Keratinocyte (primary cell): ENCODE measurements at regions not wholly inside any gene's neighbourhood (a gene's known extent, or its start where the extent isn't known, plus 50 kb on each side); places are given as distances from the start of the nearest gene placed in this dataset.

Source experiments
- DNase-seq: peaks from one replicate; pipeline ENCODE4 v3.0.0-alpha.2; 2011; ENCODE audit warnings: low read depth, missing footprints, low spot score
- FAIRE-seq: peaks from 2 replicates; lab custom pipeline; 2011; peaks lifted over from hg19 to GRCh38; lab: Jason Lieb, UNC
- H2AFZ ChIP-seq: 2 replicates; pipeline ENCODE4 v1.6.0; 2012; ENCODE audit warnings: low read length, control low read depth, inconsistent platforms; ENCODE audit not compliant: control insufficient read depth
- H3K27ac ChIP-seq: 2 replicates; pipeline ENCODE4 v1.5.1; 2011; ENCODE audit warnings: low read length; ENCODE audit not compliant: control insufficient read depth, insufficient read depth
- H3K27me3 ChIP-seq: 3 replicates; pipeline ENCODE4 v1.6.0; 2011; ENCODE audit warnings: low read length; ENCODE audit not compliant: control insufficient read depth, insufficient read depth; ENCODE audit errors: extremely low read depth
- H3K36me3 ChIP-seq, 2 experiments: 2 replicates in 1 of 2; 3 replicates in 1 of 2; pipeline ENCODE4 v1.5.1; 2011; ENCODE audit warnings: low read length in 2 of 2, mild to moderate bottlenecking in 1 of 2; ENCODE audit not compliant: control insufficient read depth in 2 of 2, insufficient read depth in 2 of 2; ENCODE audit errors: extremely low read depth in 1 of 2
- H3K4me1 ChIP-seq: 3 replicates; pipeline ENCODE4 v1.5.1; 2011; ENCODE audit warnings: low read length; ENCODE audit not compliant: control insufficient read depth, insufficient read depth; ENCODE audit errors: extremely low read depth
- H3K4me2 ChIP-seq: 3 replicates; pipeline ENCODE4 v1.6.0; 2011; ENCODE audit warnings: low read depth, low read length; ENCODE audit not compliant: control insufficient read depth, insufficient read depth; ENCODE audit errors: extremely low read depth
- H3K4me3 ChIP-seq, 3 experiments: fragments of 200-600 bp in 1 of 3; sonication (generic) in 1 of 3; 2 replicates in 2 of 3; 3 replicates in 1 of 3; pipeline ENCODE4 v1.5.1; 2011 to 2016; ENCODE audit warnings: low read length in 3 of 3, mild to moderate bottlenecking in 3 of 3, control low read depth in 2 of 3, inconsistent platforms in 1 of 3, low read depth in 1 of 3, mixed read lengths in 1 of 3, mixed run types in 1 of 3, moderate library complexity in 1 of 3; ENCODE audit not compliant: control insufficient read depth in 2 of 3, insufficient read depth in 2 of 3; ENCODE audit errors: extremely low read depth in 1 of 3
- H3K79me2 ChIP-seq: 2 replicates; pipeline ENCODE4 v1.6.0; 2012; ENCODE audit warnings: low read length; ENCODE audit not compliant: control insufficient read depth, insufficient read depth
- H3K9ac ChIP-seq: 3 replicates; pipeline ENCODE4 v1.6.0; 2011; ENCODE audit warnings: low read length; ENCODE audit not compliant: control insufficient read depth, insufficient read depth; ENCODE audit errors: extremely low read depth
- H3K9me1 ChIP-seq: 3 replicates; pipeline ENCODE4 v1.6.0; 2011; ENCODE audit warnings: low read length; ENCODE audit not compliant: control insufficient read depth, insufficient read depth; ENCODE audit errors: extremely low read depth
- H3K9me3 ChIP-seq: 2 replicates; pipeline ENCODE4 v1.5.1; 2012; ENCODE audit warnings: low read depth, low read length; ENCODE audit not compliant: control insufficient read depth
- H4K20me1 ChIP-seq: 3 replicates; pipeline ENCODE4 v1.6.0; 2011; ENCODE audit warnings: low read length; ENCODE audit not compliant: control insufficient read depth, insufficient read depth; ENCODE audit errors: extremely low read depth
- CTCF ChIP-seq, 3 experiments: IDR thresholded peaks in 1 of 3; conservative IDR thresholded peaks in 1 of 3; optimal IDR thresholded peaks in 1 of 3; 2 replicates in 2 of 3; 3 replicates in 1 of 3; pipeline versions ENCODE3 to v1.5.1; 2011; ENCODE audit warnings: low read length in 3 of 3, mild to moderate bottlenecking in 3 of 3, moderate library complexity in 2 of 3, control low read depth in 1 of 3, inconsistent platforms in 1 of 3; ENCODE audit not compliant: insufficient read depth in 2 of 3; ENCODE audit errors: extremely low read depth in 1 of 3
- EZH2 ChIP-seq: IDR thresholded peaks from one replicate; pipeline ENCODE4 v1.6.1; 2012; ENCODE audit warnings: inconsistent platforms, mild to moderate bottlenecking, low read length, moderate library complexity
- dilution Hi-C: fragments of 300-500 bp; cut with MboI; formaldehyde crosslinking; loops from one replicate; pipeline ENCODE4 v1.7.0; 2020; ENCODE audit warnings: low sequenced_read_pairs; ENCODE audit not compliant: extremely low pct_ligation_motif_present

GRCh38 chr10:81759111-81759510 lies 115.9 kb upstream of the NRG3 start:
- H2AFZ ChIP-seq = no peak overlapping the region
- TF ChIP-seq CTCF (optimal IDR thresholded peaks at IDR 0.05 in 1 of 3, IDR thresholded peaks at IDR 0.05 in 1 of 3, conservative IDR thresholded peaks at IDR 0.05 in 1 of 3; ENCODE audit: extremely low read depth in 1 of 3, insufficient read depth in 2 of 3, low read length in 3 of 3) = no peak
- no peak for TF ChIP-seq EZH2
- no peak overlapping the region for H3K4me2 ChIP-seq
- H3K27ac ChIP-seq = no peak overlapping the region
- H3K4me1 ChIP-seq = no peaks in the 10 kb centered on the region
- no peaks in the 10 kb centered on the region for H3K79me2 ChIP-seq
- no peak for FAIRE-seq
- dilution Hi-C loops = no loop called here
- H3K9ac ChIP-seq = no peak overlapping the region
- DNase-seq = no peak
- no peak overlapping the region for H3K4me3 ChIP-seq
- no peaks in the 10 kb centered on the region for H3K9me1 ChIP-seq
- H3K9me3 ChIP-seq = no peaks in the 10 kb centered on the region
- no peaks in the 10 kb centered on the region for H4K20me1 ChIP-seq
- H3K27me3 ChIP-seq = no peaks in the 10 kb centered on the region
- no peaks in the 10 kb centered on the region for H3K36me3 ChIP-seq

GRCh38 chr10:81784111-81784597 lies 90.8 kb upstream of the NRG3 start:
- Histone ChIP-seq H3K27ac (no peak overlapping the region), H3K9me3 (peaks cover 2% of the 10 kb centered on the region), H3K27me3 (no peaks in the 10 kb centered on the region), H2AFZ (no peak overlapping the region), H3K79me2 (no peaks in the 10 kb centered on the region), H3K4me1 (no peaks in the 10 kb centered on the region), H3K9me1 (no peaks in the 10 kb centered on the region), H4K20me1 (no peaks in the 10 kb centered on the region), H3K9ac (no peak overlapping the region), H3K4me2 (no peak overlapping the region), H3K4me3 (no peak overlapping the region), H3K36me3 (no peaks in the 10 kb centered on the region)
- dilution Hi-C loops = no loop called here
- FAIRE-seq = no peak
- TF ChIP-seq CTCF (optimal IDR thresholded peaks at IDR 0.05 in 1 of 3, IDR thresholded peaks at IDR 0.05 in 1 of 3, conservative IDR thresholded peaks at IDR 0.05 in 1 of 3; ENCODE audit: extremely low read depth in 1 of 3, insufficient read depth in 2 of 3, low read length in 3 of 3) (no peak), EZH2 (no peak)
- DNase-seq = no peak
